ENCODE measurements at regions not wholly inside any gene's neighbourhood (a gene's known extent, or its start where the extent isn't known, plus 50 kb on each side); places are given as distances from the start of the nearest gene placed in this dataset.

DNA sequence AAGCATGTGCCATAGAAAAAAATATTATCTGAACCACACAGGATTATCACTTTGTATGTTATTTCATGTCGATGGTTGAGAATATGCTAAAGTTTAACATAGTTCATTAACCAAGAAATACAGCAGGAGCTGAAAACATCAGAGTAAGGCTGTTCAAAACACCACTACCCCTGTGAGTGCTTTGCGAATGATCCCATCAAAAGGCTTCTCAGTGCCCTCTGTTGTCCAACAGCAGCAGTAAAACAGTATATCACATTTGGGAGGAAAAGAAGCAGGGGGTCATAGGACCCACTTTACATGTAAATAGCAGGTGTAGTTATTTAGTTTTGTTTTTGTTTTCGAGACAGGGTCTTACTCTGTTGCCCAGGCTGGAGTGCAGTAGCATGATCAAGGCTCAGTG is 289.4 kb upstream of the FMN2 start:
- TF ChIP-seq, protein P1, sequence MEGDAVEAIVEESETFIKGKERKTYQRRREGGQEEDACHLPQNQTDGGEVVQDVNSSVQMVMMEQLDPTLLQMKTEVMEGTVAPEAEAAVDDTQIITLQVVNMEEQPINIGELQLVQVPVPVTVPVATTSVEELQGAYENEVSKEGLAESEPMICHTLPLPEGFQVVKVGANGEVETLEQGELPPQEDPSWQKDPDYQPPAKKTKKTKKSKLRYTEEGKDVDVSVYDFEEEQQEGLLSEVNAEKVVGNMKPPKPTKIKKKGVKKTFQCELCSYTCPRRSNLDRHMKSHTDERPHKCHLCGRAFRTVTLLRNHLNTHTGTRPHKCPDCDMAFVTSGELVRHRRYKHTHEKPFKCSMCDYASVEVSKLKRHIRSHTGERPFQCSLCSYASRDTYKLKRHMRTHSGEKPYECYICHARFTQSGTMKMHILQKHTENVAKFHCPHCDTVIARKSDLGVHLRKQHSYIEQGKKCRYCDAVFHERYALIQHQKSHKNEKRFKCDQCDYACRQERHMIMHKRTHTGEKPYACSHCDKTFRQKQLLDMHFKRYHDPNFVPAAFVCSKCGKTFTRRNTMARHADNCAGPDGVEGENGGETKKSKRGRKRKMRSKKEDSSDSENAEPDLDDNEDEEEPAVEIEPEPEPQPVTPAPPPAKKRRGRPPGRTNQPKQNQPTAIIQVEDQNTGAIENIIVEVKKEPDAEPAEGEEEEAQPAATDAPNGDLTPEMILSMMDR (IDR thresholded peaks at IDR 0.05): no peak
- no peak for TF ChIP-seq POLR2A (IDR thresholded peaks at IDR 0.05)
- DNase-seq: no peak
- no peak overlapping the region for H3K4me3 ChIP-seq
- no peaks in the 10 kb centered on the region for H3K4me1 ChIP-seq (replicated peaks in 1 of 2)
- intact Hi-C loops (cut with DNase I): no loop called here
- 60 to 64% (median 61%) methylated on average over 3 of the region's 3 CpGs for WGBS, 4 donors
- H3K36me3 ChIP-seq (replicated peaks in 1 of 2): no peaks in the 10 kb centered on the region
- no peak overlapping the region for H3K27ac ChIP-seq
- no peaks in the 10 kb centered on the region for H3K9me3 ChIP-seq (replicated peaks in 1 of 3)
- no peaks in the 10 kb centered on the region for H3K27me3 ChIP-seq

DNA sequence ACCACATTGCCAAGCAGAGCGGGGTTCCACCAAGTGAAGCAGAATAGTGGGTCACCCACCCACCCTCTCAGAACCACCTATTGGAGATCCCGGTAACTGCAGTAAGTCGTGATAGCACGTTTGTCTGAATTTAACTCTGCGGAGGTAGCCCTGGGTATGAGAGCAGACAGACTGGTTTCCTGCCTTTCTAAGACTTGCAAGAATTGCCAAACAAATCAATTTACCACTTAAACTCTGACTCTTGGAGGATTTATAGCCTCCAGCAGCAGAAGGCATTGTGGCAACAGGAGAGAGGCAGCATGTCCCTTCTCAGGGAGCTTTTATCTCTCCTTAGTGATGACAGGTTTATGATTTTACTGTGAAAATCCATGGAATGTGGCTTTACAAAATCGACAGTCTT is 287.9 kb upstream of the FMN2 start:
- Histone ChIP-seq H3K36me3 (replicated peaks in 1 of 2) (no peaks in the 10 kb centered on the region), H3K9me3 (replicated peaks in 1 of 3) (no peaks in the 10 kb centered on the region), H3K27me3 (no peaks in the 10 kb centered on the region), H3K27ac (no peak overlapping the region), H3K4me3 (no peak overlapping the region), H3K4me1 (replicated peaks in 1 of 2) (no peaks in the 10 kb centered on the region)
- DNase-seq: no peak
- intact Hi-C loops (cut with DNase I): no loop called here
- WGBS, 4 donors: 45 to 62% (median 51%) methylated on average over 6 of the region's 6 CpGs
- no peak for TF ChIP-seq POLR2A (IDR thresholded peaks at IDR 0.05)
- TF ChIP-seq, protein P1 (IDR thresholded peaks at IDR 0.05): no peak

DNA sequence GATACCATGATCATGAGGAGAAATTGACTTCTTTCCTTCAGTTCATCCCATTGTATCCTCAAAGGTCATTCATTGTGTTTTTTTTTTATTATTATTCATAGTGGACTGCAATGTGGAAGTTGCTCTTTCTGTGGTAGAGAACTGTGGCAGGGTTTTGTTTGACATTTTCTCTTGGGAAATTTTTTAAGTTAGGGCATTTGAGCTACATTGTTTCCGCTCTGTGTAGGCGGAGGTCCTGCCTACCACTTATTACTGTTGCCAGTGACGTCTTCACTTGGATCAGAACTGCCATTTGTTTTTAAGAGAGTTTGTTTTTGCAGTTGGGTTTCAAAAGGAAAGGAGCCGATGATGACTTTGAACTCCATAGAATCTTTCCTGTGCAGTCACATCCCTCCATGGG is 287.4 kb upstream of the FMN2 start:
- 76 to 90% (median 78%) methylated on average over 4 of the region's 4 CpGs for WGBS, 4 donors
- no peaks in the 10 kb centered on the region for H3K27me3 ChIP-seq
- no peaks in the 10 kb centered on the region for H3K4me1 ChIP-seq (replicated peaks in 1 of 2)
- H3K4me3 ChIP-seq: no peak overlapping the region
- H3K27ac ChIP-seq: no peak overlapping the region
- no peak for DNase-seq
- no peaks in the 10 kb centered on the region for H3K9me3 ChIP-seq (replicated peaks in 1 of 3)
- TF ChIP-seq, protein P1 (IDR thresholded peaks at IDR 0.05): no peak
- intact Hi-C loops (cut with DNase I): no loop called here
- H3K36me3 ChIP-seq (replicated peaks in 1 of 2): no peaks in the 10 kb centered on the region

DNA sequence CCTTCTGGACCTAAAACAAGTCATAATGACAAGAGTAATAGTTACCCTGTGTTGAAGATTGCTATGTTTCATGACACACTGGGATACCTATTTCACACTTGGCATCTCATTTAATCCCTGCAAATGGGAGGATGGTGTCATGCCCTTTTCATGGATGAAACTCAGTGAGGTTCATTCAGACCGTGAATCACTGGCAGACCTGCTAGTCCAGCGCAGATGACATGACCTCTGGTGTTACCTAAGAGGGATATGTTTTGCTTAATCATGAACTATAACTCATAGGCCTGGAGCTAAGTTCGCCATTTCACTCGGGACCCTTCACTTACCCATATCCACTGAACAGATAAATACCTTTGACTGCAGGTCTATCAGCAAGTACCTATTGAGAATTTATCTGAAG is 286.6 kb upstream of the FMN2 start:
- 75 to 85% (median 82%) methylated on average over 4 of the region's 4 CpGs for WGBS, 4 donors
- Histone ChIP-seq H3K4me1 (replicated peaks in 1 of 2) (no peaks in the 10 kb centered on the region), H3K27me3 (no peaks in the 10 kb centered on the region), H3K4me3 (no peak overlapping the region), H3K9me3 (replicated peaks in 1 of 3) (no peaks in the 10 kb centered on the region), H3K36me3 (replicated peaks in 1 of 2) (no peaks in the 10 kb centered on the region), H3K27ac (no peak overlapping the region)
- TF ChIP-seq, protein P1 (IDR thresholded peaks at IDR 0.05): no peak
- TF ChIP-seq POLR2A (IDR thresholded peaks at IDR 0.05): no peak
- DNase-seq: no peak
- intact Hi-C loops (cut with DNase I): no loop called here
